COLO829 (cell line): ENCODE measurements at regions not wholly inside any gene's neighbourhood (a gene's known extent, or its start where the extent isn't known, plus 50 kb on each side); places are given as distances from the start of the nearest gene placed in this dataset.

Experiments
- DNase-seq: peaks from one replicate; pipeline ENCODE4 v3.0.0; 2012; ENCODE audit warnings: low spot score

GRCh38 chr14:66196670-66197069 is 289.5 kb upstream of the CCDC196 start:
- no peak for DNase-seq

DNA sequence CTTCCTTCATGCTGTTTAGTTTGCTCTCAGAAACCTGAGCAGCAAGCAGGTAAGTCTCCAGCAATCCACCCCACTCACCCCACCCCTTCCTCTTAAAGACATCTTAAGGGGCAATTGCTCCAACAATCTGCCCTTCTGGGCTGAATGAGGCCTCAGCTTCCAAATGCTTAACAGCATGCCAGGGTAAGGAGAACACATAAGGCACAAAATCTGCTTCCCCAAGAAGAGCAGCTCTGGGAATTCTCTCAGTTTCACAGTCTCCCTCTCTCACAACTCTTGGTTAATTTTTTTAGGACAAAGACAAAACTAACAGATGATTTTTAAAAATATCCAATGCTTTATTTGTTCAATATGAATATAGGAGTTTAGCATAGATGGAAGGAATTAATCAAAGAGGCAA is 288.9 kb upstream of the CCDC196 start:
- DNase-seq: no peak

DNA sequence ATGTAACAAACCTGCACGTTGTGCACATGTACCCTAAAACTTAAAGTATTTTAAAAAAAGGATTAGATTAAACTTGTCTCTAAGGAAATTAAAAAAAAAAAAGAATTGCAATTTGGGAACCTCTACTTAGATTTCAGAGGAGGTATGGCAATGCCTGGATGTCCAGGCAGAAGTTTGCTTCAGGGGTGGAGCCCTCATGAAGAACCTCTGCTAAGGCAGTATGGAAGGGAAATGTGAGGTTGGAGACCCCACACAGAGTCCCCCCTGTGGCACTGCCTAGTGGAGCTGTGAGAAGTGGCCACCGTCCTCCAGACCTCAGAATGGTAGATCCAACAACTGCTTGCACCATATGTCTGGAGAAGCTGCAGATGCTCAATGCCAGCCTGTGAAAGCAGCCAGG is 279.6 kb upstream of the CCDC196 start:
- no peak for DNase-seq

GRCh38 chr14:66216763-66217162 is 269.4 kb upstream of the CCDC196 start:
- DNase-seq: no peak

GRCh38 chr14:66219886-66220285 is 266.3 kb upstream of the CCDC196 start:
- no peak for DNase-seq

- no peak for DNase-seq
Observed at GRCh38 chr14:66224492-66225178, 261.5 kb upstream of the CCDC196 start.

DNA sequence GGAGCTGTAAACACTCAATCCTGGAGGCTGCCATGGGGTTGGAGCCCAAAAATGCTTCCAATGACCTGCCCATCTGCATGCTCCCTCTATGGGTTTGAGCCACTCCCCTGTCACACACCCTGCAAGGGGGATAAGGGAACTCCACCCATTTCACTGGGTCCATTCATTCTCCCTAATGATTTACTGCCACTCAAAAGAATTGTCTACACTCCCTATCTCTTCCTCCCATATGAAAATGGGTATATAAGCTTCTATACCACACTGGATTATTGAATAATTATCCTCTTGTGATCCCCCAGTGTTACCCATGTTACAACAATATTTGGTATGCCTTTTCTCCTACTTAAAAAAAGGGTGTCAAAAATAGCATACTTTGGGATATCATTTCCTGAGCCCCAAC is 260.8 kb upstream of the CCDC196 start:
- no peak for DNase-seq

DNA sequence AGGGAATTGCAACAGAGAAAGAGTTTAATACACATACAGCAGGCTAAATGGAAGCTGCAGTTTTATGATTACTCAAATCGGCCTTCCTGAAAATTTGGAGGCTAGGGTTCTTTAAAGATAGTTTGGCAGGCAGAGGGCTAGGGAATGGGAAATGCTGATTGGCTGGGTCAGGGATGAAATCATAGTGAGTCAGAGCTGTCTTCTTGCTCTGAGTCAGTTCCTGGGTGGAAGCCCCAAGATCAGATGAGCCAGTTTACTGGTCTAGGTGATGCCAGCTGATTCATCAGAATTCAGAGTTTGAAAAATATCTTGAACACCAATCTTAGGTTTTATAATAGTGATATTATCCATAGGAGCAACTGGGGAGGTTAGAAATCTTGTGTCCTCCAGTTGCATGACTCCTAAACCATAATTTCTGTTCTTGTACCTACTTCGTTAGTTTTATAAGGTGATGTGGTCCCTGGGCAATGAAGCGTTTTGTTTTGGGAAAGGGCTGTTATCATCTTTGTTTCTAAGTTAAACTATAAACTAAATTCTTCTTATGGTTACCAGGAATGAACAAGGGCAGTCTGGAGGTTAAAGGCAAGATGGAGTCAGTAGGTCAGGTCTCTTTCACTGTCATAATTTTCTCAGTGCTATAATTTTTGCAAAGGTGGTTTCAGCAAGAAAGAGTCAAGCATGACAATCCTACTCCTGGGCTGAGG is 257.8 kb upstream of the CCDC196 start:
- DNase-seq: peak; percentile 7

DNA sequence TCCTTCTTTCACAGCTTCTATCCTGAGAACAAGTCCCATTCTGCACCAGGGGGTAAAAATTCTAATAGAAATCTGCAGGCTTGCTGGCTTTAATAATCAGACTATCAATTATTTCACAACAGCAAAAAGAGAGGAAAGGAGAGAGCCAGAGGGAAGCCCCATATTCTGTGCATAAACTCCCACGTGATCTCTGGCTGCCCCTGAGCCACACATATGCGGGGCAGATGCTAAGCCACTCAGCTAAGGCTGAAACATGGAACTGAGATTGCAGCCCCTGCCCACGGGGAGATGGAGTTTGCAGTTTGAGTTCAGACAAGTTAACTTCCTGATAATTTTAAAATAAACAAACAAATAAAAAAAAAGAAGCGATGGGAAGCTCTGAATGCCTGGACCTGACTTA is 254.4 kb upstream of the CCDC196 start:
- no peak for DNase-seq

DNA sequence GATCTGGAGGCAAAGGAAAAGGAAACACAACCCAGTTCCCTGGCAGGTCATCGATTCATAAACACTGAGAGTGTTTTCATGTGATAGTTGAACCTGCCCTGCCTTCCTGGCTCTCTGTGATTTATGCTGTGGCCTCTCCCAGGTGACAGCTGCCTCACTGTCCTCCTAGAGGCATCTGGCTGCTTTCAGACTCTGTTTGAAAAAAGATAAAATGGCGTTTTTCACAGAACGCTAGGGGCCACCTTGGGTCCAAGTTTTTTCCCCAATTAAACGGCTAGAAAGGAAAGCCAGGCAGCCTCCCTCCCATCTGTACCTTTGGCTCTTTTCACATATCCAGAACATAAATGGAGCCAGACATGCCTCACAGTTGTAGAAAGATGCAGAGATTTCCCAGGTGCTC is 252.6 kb upstream of the CCDC196 start:
- DNase-seq: no peak

DNA sequence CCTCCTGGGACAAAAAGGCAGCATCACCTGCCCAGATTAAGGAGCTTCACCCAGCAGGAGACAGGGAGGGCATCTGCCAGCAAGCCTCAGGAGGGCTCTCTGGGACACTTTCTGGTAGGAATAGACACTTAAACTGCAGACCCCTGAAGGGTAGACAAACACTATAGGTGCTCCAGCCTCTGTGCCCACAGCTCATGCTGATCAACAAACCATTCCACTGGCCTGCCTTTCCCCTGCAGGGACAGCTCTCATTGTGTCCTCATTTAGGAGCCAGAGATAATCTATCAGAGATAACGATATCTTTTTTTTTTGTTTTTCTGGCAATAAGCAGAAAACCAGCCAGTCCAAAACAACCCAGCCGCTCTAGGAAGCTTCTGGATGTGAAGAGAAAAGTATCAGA is 251.8 kb upstream of the CCDC196 start:
- no peak for DNase-seq

DNA sequence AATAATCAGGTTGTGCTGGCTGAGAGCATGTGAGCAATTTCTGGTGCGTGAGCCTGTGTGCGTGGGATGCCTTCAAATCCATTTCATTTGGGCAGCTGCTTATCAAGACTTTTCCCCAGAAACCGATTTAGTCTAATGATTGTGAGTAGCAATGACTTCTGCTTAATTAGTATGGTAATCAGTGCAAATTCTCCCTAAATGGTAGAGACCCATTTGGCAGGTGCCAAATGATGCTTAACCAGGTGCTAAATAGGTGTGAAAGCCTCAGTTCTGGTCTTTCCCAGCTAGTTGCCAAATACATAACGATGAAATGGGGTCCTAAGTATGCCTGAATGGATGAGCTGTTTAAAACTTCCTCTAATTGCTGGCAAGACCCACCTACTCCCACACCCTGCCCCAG is 248.4 kb upstream of the CCDC196 start:
- DNase-seq: no peak

DNA sequence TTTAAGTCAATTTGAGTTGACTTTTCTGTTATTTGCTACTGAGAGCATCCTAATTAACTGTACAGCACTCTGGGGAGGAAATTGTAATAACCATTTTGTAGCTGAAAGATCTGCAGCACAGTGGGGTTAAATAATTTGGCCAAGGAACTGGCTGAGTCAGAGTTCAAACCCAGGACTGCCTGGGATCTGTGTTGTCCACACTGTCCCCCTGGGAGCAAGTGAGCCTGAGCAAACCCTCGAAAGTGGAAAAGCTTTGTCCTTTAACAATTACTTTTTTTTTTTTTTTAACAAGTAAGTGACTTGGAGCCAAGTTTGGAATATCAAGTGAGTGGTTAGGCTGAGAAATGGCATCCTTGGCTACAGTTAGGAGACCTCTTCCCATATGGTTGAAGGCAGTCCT is 247.2 kb upstream of the CCDC196 start:
- no peak for DNase-seq

GRCh38 chr14:66239589-66239988 is 246.6 kb upstream of the CCDC196 start:
- no peak for DNase-seq

DNA sequence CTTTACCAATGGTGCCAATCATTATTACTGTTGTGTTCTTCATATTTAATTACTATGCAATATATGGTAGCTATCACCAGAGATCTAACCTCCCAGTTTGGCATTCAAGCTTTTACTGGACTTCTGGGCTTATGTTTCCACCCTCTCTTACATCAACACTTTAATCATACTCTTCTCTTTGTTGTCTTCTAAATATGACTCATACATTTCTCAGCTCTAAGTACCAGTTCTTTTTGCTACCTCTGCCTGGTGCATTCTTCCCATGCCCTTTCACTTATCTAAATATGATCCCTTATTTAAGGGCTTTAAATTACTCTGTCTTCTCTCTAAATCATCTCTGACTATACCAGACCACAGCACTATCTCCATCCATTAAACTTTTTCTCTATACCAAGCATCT is 246.1 kb upstream of the CCDC196 start:
- peak; percentile 31 for DNase-seq

GRCh38 chr14:66242001-66242400 is 244.2 kb upstream of the CCDC196 start:
- DNase-seq: no peak

- DNase-seq: no peak
Observed at GRCh38 chr14:66244834-66245233, 241.3 kb upstream of the CCDC196 start.

DNA sequence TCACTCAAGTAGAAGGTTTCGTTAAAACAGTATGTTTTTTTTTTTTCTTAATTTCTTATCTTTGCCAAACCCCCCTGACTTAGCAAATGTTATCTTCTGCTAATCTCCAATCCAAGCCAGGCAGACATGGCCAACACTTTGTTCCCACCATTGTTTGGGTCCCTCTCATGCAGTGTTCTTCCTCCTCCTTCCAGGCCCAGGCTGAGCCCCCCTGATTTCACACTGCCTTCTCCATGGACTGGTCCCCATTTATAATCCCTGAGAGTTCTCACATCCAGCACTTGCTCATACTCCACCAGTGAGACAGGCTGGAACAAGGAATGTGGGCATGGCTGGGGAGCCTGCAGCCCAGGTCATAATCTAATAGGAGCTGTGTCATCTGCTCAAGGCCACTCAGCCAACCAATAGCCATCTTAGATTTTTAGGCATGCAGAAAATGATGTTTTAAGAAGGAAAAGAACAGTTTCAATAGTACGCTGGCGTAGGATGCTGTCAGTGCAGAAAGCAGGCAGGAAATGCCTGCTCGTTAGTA is 238.4 kb upstream of the CCDC196 start:
- DNase-seq: no peak

DNA sequence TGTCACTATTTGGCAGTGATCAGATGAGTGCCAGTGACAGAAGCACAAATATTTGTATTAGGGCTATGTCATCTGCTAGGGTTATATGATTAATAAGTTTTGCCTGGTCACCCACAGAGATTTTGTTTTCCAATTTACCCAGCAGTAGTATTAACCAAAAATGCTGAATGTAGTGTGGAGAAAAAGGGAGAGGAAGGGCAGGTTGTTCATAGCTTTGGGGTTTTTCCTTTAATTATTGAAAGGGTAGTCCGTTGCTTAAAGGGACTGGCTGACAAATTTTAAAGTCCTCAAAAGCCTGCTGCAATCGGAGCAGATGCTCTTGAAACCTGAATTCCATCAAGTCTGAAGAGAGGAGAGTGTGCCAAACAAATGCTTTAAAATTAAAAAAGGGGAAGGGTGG is 237.9 kb upstream of the CCDC196 start:
- no peak for DNase-seq

DNA sequence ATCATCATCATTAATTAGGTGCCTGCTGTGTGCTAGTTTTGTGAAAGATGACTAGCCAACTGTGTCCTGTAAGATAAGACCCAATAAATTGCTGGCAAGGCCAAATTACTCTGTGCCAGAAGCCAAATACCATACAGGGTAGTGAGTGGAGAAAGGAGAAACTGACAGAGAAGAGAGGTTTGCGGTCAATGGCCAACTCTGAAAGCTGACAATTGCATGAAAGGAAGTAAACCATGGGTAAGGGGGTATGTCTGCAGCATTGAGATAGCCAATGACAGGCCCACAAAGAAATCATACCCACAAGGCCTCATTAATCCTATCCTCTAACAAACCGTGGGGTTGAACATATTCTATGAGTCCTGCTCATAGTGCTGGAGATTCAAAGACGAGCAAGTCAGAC is 236.6 kb upstream of the CCDC196 start:
- DNase-seq: no peak

DNA sequence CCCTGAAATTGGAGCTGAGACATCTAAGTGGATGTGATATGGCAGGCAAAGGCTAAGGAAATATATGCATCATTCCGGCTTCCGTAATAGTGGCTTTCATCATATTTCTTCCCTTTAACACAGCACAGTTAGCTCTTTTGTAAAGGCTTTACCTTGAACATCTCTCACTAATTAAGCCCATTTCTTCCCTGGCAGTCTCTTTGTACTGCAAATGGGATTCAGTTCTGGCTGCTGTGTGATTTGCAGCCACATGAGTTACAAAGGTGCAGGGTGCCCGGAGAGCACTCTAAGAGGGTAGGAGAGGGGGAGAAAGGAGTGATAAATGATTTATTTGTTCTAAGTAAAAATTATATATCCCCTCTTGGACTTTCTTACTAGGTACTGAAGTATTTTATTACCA is 232.1 kb upstream of the CCDC196 start:
- no peak for DNase-seq

GRCh38 chr14:66268802-66269334 is 217.3 kb upstream of the CCDC196 start:
- peak; percentile 96 for DNase-seq

- no peak for DNase-seq
Observed at GRCh38 chr14:66272221-66272620, 213.9 kb upstream of the CCDC196 start.
